ENCODE measurements at regions not wholly inside any gene's neighbourhood (a gene's known extent, or its start where the extent isn't known, plus 50 kb on each side); places are given as distances from the start of the nearest gene placed in this dataset.
A peak's percentile ranks its signal among the peaks of the same experiment; 100 is the strongest.

DNA sequence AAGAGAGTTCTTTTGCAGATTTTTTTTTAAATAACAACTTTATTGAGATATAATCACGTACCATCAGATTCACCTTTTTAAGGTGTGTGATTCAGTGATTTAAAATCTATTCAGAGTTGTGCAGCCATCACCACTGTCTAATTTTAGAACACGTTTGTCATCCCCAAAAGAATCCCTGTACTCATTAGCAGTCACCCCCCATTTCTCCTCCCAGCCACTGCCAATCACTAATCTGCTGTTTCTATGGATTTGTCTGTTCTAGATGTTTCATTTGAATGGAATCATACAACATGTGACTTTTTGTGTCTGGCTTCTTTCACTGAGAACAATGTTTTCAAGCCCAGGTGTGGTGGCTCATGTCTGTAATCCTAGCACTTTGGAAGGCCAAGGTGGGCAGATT lies 55.4 kb upstream of the RAPH1 start:
- no peak overlapping the region for H3K27ac ChIP-seq (ENCODE audit: low read depth, low read length, poor library complexity, severe bottlenecking)
- no peaks in the 10 kb centered on the region for H3K9me2 ChIP-seq (ENCODE audit: insufficient read depth, low read length)
- no peak for DNase-seq (ENCODE audit: low spot score)
- no TSS peak for BruUV-seq (replicated peaks)
- no peaks in the 10 kb centered on the region for H3K9me3 ChIP-seq (ENCODE audit: low read length)
- no peak overlapping the region for H3K4me3 ChIP-seq (ENCODE audit: low read depth, low read length, poor library complexity, severe bottlenecking)
- H3K79me2 ChIP-seq (ENCODE audit: insufficient read depth, low read depth, low read length) = no peaks in the 10 kb centered on the region
- intact Hi-C loops (cut with micrococcal nuclease; ENCODE audit: unreplicated experiment) = no loop called here
- TF ChIP-seq EZH2phosphoT487 (IDR thresholded peaks at IDR 0.05; ENCODE audit: borderline replicate concordance, low read depth, low read length) (no peak), CTCF (conservative IDR thresholded peaks at IDR 0.05; ENCODE audit: low read length) (no peak)
- no peak overlapping the region for H3K4me2 ChIP-seq (ENCODE audit: low read length)
- peak overlapping the region; percentile 92; the same call in 1 of the 2 replicates for H2AFZ ChIP-seq (ENCODE audit: low read length)
- ChIA-PET CTCF (ENCODE audit: unreplicated experiment) (no interaction called here), POLR2A (no interaction called here)
- no peaks in the 10 kb centered on the region for H4K20me1 ChIP-seq (ENCODE audit: insufficient read depth, low read length)
- H3K36me3 ChIP-seq (ENCODE audit: insufficient read depth, low read length) = no peaks in the 10 kb centered on the region
- peaks cover 72% of the 10 kb centered on the region for H3K4me1 ChIP-seq (ENCODE audit: insufficient read depth, low read length, poor library complexity, severe bottlenecking)

GRCh38 chr2:203591642-203592041 lies 56.5 kb upstream of the RAPH1 start:
- ChIA-PET POLR2A (interaction anchor here (0.7 to 12.3 kb wide), 3 partner anchors 7 to 92 kb away, joined by 3 to 114 read pairs (median 3); no protein-coding TSS in a partner anchor), CTCF (ENCODE audit: unreplicated experiment) (no interaction called here)
- no TSS peak for BruUV-seq (replicated peaks)
- Histone ChIP-seq H2AFZ (ENCODE audit: low read length) (peak overlapping the region; percentile 92; the same call in 1 of the 2 replicates), H3K4me1 (ENCODE audit: insufficient read depth, low read length, poor library complexity, severe bottlenecking) (peaks cover 71% of the 10 kb centered on the region), H3K4me2 (ENCODE audit: low read length) (peak overlapping the region; percentile 57), H3K79me2 (ENCODE audit: insufficient read depth, low read depth, low read length) (no peaks in the 10 kb centered on the region), H4K20me1 (ENCODE audit: insufficient read depth, low read length) (no peaks in the 10 kb centered on the region), H3K36me3 (ENCODE audit: insufficient read depth, low read length) (no peaks in the 10 kb centered on the region), H3K27ac (ENCODE audit: low read depth, low read length, poor library complexity, severe bottlenecking) (peak overlapping the region; percentile 46), H3K4me3 (ENCODE audit: low read depth, low read length, poor library complexity, severe bottlenecking) (peak overlapping the region; percentile 25), H3K9me2 (ENCODE audit: insufficient read depth, low read length) (no peaks in the 10 kb centered on the region), H3K9me3 (ENCODE audit: low read length) (no peaks in the 10 kb centered on the region)
- TF ChIP-seq EZH2phosphoT487 (IDR thresholded peaks at IDR 0.05; ENCODE audit: borderline replicate concordance, low read depth, low read length) (no peak), CTCF (conservative IDR thresholded peaks at IDR 0.05; ENCODE audit: low read length) (no peak)
- peak; percentile 44 for DNase-seq (ENCODE audit: low spot score)
- intact Hi-C loops (cut with micrococcal nuclease; ENCODE audit: unreplicated experiment) = no loop called here

GRCh38 chr2:203592470-203592869 lies 57.4 kb upstream of the RAPH1 start:
- Histone ChIP-seq H3K36me3 (ENCODE audit: insufficient read depth, low read length) (no peaks in the 10 kb centered on the region), H3K79me2 (ENCODE audit: insufficient read depth, low read depth, low read length) (no peaks in the 10 kb centered on the region), H3K4me1 (ENCODE audit: insufficient read depth, low read length, poor library complexity, severe bottlenecking) (peaks cover 74% of the 10 kb centered on the region), H4K20me1 (ENCODE audit: insufficient read depth, low read length) (no peaks in the 10 kb centered on the region), H3K9me2 (ENCODE audit: insufficient read depth, low read length) (no peaks in the 10 kb centered on the region), H3K4me2 (ENCODE audit: low read length) (peak overlapping the region; percentile 57), H3K9me3 (ENCODE audit: low read length) (no peaks in the 10 kb centered on the region), H3K27ac (ENCODE audit: low read depth, low read length, poor library complexity, severe bottlenecking) (peak overlapping the region; percentile 46), H2AFZ (ENCODE audit: low read length) (peak overlapping the region; percentile 92), H3K4me3 (ENCODE audit: low read depth, low read length, poor library complexity, severe bottlenecking) (peak overlapping the region; percentile 25)
- TF ChIP-seq EZH2phosphoT487 (IDR thresholded peaks at IDR 0.05; ENCODE audit: borderline replicate concordance, low read depth, low read length) (no peak), CTCF (conservative IDR thresholded peaks at IDR 0.05; ENCODE audit: low read length) (no peak)
- CTCF ChIA-PET (ENCODE audit: unreplicated experiment) = no interaction called here
- BruUV-seq (replicated peaks) = no TSS peak
- intact Hi-C loops (cut with micrococcal nuclease; ENCODE audit: unreplicated experiment) = no loop called here
- POLR2A ChIA-PET = interaction anchor here (0.6 to 12.3 kb wide), 3 partner anchors 8 to 1000 kb away, joined by 3 to 114 read pairs (median 4); no protein-coding TSS in a partner anchor
- DNase-seq (ENCODE audit: low spot score) = peak; percentile 39

Data from OCI-LY7 (cell line).